ENCODE measurements at regions not wholly inside any gene's neighbourhood (a gene's known extent, or its start where the extent isn't known, plus 50 kb on each side); places are given as distances from the start of the nearest gene placed in this dataset.

- no peak for TF ChIP-seq POLR2A (IDR thresholded peaks at IDR 0.05; ENCODE audit: low read length)
- no peak for TF ChIP-seq GATA1 (IDR thresholded peaks at IDR 0.05; ENCODE audit: low read depth, low read length)
Measured at GRCh38 chr6:102415891-102416290, 1022.4 kb downstream of the GRIK2 start.
